GM19467 (cell line): ENCODE measurements at regions not wholly inside any gene's neighbourhood (a gene's known extent, or its start where the extent isn't known, plus 50 kb on each side); places are given as distances from the start of the nearest gene placed in this dataset.

Experiments used
- ATAC-seq: cut with Tn5 transposase; IDR thresholded peaks from one replicate; pipeline ENCODE4 v1.9.1; 2021; ENCODE audit warnings: mild to moderate bottlenecking, moderate library complexity; ENCODE audit not compliant: unreplicated experiment

DNA sequence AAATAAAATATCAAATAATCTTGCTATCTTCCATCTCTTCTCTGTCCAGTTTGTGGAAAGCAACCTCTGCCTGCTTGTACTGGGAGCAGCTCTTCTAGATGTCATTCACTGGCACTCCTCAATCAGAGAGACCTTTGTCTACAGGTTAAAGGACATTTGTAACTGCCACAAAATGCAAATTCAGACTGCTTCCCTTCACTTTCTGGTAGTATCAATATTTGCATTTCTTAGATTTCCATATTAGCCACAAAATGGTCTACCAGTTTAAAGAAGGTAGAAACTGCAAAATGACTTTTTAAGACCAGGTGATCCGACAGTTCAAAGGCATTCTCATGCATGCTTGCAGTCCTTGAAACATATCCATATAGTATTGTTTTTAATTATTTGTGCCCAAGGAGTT lies 51.7 kb upstream of the RCN1 start:
- ATAC-seq: peak; percentile 63

DNA sequence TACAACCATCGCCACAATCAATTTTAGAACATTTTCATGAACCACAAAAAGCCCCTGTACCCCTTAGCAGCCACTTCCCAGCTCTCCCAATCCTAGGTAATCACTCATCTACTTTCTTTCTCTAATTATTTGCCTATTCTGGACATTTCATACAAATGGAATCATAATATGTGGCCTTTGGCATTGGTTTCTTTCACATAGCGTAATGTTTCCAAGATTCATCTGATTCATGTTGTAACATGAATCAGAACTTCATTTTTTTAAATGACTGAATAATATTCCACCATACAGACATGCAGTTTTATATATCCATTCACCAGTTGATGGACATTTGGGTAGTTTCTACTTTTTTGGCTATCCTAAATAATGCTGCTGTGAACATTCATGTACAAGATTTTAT lies 56.2 kb upstream of the RCN1 start:
- ATAC-seq: no peak

DNA sequence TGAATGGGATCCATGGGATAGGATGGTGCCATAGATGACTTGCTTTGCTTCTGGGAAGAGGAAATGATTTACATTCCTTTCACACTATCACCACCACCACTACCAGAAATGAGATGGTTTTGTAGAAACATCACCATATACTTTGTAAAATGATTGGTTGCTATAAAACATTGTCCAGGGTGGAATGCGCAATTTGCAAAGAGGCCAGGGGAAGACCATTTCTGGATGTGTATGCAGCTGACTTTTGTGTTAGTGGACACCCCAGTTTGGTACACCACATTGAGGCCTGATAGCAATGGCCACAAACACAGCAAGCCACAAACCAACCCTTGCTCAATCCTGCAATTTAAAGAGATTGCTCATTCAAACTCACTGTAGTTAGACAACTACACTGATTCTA lies 56.7 kb upstream of the RCN1 start:
- ATAC-seq: no peak

DNA sequence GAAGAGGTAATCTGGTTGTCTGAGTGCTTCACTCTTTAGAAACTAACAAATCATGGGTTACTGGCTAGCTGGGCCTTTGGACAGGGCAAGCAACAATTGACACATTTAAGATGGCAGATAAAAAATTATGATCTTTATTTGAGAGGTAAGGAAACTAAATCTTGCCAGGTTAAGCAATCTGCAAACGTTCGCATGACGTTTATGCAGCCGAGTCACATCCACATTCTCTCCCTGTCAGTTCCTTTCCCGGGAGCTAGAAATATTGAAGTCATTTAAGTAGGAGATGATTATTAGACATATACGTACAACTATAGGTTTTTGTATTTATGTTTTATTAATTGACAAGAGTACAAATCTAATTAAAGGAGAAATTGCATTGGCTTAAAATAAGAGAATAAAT lies 57.4 kb upstream of the RCN1 start:
- ATAC-seq: no peak

DNA sequence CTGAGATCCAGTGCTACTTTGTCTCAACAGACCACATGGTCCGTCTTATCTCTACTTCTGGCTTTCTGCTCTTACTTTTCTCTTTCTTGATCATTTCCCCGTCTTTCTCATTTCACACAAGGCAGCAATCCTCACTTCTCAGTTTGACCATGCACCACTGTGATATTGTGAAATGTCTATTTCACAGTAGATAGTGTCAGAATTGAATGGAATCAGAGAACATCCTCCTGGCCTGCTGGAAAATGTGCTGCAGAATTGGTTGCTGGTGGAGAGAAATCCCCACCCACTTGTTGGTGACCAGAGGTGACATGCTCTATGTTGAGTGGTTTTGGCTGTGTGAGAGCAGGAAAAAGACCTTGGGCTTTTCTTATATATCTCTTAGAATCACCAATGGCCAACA lies 57.8 kb upstream of the RCN1 start:
- ATAC-seq: no peak

DNA sequence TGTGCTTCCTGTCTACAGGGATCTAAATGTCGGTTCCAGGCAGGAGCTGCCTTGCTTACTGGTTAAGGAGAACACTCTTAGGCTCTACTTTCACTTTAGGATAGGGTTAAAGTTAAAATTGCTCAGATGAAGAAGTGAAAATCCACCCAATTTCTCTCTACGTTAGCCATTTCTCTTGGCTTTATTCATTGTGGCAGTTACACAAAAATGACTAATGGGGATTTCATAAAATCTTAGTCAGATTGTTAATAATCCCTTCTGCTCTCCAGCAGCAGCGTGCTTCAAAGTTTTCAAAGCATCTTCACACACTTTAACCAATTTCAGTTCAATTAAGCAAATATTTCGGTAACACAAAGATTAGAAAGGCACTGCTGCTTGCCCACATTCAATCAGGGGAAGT lies 58.4 kb upstream of the RCN1 start:
- ATAC-seq: no peak

DNA sequence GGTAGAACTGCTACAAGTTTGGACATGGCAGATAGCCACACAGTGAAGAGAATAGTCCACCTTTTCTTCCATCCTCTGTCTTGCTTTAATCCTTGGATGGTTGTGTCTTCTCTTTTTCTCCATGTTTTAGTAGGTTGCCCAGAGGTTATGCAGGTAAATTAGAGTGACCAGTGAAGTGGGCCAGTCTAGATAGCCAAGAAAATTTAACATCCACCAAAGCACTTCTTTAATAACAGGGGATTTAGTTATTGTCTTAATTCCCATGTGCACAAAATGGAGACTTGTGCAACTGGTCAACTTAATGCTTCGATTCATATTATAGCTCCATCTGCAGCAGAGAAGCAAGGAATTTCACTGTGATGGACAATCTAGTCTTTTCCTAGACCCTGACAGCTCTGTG lies 58.8 kb upstream of the RCN1 start:
- no peak for ATAC-seq

DNA sequence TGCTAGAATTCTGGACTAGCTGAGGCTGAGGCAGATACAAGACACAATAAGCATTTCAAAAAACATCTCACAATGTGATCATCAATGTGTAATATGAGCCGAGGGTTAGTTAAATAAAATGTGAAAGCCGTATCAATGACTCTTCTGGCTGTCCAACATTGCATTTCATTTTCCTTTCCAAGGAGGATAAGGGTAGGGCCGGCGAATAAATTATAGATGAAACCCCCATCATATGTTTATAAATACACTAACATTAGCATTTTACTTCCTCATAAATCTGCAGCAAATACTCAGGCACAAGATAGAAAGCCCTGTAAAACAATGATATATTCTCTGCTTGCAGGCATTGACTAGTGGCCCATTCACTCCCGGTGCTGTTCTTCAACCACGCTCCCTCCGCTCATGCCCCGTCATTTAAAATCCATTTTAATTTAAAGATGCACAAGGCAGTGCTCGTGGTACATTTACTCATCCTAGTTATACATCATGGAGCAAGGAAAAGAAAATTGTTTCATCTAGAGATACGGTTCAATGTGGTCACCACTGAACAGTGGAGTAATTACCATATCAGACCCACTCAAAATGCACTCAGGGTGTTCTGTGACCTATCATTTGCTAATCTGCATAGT lies 59.9 kb upstream of the RCN1 start:
- no peak for ATAC-seq

DNA sequence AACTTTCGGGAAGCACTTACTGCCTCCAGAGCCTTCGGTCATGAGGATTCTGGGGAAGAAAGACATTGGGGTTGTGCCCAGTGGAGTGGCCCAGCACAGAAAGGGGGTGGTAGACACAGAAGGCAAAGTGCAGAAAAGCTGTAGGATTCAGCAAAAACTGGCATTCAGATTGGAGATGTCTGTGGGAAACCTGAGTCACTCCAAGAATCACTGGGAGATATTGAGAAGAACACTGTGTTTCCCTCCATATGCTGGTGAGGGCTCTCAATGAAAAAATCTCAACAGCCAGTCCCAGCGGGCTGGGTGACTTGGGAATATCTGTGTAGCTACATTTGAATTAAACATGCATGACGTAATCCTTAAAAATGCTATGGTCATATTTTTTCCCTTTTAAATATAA lies 61.2 kb upstream of the RCN1 start:
- no peak for ATAC-seq

DNA sequence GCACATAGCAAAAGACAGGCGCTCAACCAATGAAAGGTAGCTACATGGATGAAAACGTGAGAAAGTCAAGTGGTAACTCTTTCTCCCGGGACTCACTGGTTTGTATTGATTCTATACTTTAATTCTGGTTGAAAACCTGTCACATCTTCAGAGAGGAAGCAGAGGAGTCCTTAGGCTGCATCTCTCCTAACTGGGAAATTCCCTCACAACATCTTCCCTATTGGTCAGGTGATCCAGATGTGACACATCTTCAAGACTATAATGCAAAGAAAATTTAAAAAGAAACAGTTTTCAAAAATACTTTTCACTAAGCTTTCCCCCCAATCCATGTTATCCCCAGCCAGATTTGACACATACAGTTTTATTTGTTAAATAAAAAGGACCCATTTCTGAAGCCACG lies 62.7 kb upstream of the RCN1 start:
- no peak for ATAC-seq

DNA sequence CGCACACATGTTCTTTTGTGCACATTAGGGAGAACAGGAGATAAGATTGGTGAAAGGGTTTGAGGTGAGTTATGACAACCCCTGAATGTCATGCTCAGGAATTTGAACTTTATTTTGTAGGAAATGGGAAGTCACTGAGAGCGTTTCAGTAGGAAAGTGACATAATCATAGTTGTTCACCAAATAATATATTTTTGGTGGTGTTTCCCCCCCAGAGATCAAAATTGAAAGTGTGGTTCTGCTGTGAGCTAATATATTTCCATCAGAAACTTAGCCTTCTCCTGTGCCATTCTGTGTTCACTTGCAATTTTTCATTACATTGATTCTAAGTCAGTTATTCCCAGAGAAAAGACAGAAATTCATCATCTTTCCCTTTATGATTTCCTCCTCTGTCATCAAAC lies 64.1 kb upstream of the RCN1 start:
- ATAC-seq: no peak

DNA sequence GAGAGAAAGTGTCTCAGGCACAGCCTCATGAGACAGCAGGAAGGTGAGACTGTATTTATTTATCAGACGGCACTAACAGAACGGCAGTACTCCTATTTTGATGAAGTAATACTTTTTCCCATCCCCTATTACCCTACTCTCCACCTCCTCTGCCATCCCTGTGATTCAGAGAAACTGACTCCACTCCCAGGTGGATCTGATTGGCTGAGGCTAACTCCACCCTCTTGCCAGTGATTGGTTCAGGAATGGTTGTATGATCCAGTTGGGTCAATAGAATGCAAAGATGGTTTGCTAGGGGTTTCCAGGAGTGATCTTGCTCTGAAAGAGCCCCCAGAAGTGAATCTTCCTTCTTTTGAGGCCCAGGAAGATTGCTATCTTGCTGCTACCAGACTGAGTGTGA lies 65.9 kb upstream of the RCN1 start:
- no peak for ATAC-seq

DNA sequence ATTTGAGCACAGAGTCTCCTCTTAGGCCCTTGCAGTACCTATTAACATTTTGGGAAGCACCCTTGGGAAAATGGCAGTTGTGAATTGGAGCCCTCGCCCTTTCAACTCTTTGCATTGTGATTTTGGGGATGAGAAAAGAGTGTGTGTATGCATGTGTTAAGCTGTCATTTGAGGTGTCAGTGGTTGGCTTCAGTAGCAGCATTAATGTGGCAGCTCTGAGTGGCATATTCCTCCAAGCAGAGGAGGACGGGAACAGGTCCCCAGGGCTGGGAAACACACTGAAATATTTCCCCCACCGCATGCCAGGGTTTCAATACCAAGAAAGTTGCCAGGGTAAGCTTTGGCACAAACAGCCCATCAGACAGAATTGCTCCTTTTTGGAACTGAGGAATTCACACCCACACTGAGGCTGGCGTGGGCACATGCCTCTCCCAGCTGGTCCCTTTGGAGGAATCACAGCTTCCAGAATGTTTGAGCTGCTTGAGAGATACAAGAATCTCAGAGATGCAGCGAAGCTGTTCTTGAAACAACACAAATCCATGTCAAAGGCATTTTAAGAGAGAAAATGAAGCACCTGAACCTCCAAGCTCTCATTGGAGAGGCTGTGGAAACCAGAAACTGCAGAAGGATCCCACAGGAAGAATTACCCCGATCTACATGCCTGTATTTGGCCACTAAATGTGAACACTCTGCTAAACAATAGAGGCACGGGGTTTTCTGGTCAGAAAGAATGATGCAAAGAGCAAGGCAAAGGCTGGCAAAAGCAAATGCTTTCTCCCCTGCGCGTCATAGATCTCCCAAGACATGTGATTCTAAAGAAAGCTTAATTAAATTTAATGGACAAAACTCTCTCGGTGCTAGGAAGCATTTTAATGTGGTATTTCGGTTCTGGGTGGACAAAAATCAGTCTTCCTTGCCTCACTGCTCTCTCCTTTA lies 67.2 kb upstream of the RCN1 start:
- no peak for ATAC-seq

DNA sequence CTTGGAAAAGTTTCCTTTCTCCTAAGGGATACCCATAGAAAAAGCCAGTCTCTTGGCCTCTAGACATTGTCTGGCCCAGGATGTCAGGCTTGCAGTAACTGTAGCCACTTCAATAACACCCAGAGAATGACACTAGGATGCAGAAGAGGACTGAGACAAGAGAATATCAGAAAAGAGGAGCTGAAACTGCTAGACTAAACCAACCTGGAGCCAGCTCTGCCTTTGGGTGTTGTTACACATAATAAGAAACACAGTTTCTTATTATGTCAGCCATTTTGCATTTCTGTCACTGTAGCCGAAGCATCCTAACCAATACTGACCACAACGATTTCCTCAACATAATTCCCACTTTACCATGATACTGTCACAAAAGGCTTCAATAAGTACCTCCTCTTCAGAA lies 72.2 kb upstream of the RCN1 start:
- no peak for ATAC-seq

DNA sequence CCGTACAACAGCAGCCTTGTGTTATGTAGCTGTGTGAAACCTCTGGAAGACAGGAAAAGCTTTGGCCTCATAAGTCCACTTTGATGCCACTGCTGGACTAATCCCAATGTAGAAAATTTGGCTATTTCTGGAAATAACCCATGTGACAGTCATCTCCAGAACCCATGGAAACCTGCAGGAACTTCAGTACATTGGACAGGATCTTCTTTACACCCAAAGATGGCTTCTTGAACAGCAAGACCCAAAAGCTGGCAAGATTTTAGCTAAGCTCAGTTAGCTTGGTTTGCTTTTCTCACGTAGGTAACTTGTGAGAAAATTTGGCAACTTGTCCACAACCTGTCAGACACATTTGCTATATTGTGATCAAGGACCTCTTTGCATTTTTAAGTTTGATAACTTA lies 74.8 kb upstream of the RCN1 start:
- no peak for ATAC-seq

DNA sequence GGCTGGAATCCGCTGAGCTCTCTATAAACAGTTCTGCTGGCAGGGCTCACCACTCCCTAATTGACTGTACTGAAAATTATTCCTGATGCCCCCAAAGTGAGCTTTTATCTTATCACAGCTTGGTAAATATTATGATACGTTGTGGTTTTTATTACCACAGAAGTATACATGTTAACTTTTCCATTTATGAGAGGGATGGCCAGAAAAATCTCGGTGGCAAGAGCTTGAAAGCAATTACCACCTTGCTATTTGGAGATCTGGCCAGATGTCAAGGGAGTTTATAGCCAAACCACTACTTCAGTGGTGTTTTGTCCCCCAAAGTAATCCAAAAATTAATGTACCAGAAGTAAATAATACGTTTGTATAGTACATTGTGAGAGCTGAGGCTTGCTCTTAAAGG lies 75.4 kb upstream of the RCN1 start:
- no peak for ATAC-seq

DNA sequence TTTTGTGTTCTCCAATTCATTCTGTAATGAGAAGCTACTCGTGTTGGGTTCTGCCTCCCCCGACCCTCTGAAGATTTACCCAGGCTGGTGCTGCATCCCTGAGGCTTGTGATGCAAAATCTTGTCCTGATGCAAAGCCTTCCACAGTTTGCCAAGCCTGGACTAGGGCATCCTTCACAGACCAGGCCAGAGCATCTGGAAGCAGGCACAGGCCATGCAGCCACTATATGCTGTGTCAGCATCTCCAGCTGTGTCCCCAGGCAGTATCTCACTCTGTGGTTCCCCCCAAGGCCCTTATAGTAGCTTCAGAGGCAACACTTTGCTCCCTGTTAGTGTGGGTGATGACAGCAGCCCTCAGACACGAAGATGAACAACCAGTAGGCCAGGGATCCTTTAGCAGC lies 77.3 kb upstream of the RCN1 start:
- no peak for ATAC-seq

DNA sequence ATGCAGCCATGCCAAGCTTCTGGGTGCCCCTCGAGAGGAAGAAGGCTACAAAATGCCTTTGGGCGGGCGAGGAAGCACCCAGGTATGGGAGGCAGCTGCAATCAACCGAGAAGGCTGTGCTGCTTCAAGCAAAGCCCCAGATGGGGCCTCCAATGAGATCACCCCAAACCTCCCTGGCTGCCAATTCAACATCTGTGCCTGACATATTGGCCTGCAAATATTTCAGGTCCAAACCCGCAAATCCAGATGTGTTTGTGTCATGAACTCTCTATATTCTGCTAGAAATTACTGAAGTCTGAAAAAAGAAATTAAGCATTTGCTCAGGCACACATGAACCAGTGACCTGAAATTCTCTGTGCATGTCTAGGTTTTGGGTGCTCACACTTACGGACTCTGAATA lies 78.8 kb upstream of the RCN1 start:
- ATAC-seq: no peak

DNA sequence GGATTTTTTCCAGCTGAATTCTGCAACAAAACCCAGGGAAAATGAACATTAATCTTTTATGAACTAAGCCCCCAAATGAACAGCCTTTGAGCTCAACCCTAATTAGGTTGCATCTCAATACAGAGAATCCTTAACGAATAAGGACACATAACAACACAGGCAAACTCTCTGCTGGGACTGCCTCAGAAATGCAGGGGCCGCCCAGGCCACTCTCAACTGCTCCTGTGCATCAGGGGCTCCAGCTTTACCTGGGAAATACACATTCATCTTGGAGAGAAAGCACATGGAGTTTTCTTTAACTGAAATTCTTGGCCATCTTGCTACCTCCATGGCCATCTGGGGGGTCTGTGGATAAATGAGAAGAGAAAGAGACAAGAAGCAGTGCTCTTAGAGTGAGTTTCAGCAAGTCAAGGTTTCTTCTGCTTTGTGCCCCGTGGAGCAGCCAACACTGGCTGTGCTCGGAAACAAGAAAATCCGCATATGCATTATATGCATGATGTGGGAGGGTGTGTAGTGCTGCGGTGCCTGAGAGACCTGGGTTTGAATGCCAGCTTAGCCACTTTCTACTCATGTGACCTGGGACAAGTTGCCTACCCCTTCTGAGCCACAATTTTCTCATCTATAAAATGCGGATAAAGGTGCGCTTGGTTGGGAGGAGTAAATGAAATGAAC lies 81.9 kb upstream of the RCN1 start:
- ATAC-seq: no peak

DNA sequence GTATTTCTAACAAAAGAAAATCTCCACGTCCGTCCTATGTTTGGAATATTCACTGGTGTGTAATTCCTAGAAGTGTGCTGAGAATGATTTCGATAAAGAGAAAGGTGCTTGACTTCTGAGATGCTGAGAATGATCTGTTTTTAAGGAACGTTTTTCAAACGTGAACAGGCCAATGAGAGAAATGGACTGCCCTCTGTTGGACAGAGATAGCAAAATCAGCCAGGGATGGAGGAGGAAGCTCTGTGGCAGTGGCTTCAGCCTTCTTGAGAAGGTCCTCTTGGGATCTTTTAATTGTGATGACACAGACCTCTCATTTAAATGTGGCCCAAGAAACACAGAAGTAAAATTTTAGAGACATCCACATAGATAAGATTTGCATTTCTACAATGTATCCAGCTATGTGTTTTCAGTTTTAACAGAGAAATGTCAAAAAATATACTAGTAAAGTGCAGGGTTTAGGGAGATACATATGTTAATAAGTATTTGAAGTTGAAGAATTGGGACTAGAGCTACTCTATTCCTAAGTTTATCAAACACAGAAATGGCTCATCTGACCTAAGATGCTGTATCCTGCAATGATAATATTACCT lies 84.0 kb upstream of the RCN1 start:
- no peak for ATAC-seq

DNA sequence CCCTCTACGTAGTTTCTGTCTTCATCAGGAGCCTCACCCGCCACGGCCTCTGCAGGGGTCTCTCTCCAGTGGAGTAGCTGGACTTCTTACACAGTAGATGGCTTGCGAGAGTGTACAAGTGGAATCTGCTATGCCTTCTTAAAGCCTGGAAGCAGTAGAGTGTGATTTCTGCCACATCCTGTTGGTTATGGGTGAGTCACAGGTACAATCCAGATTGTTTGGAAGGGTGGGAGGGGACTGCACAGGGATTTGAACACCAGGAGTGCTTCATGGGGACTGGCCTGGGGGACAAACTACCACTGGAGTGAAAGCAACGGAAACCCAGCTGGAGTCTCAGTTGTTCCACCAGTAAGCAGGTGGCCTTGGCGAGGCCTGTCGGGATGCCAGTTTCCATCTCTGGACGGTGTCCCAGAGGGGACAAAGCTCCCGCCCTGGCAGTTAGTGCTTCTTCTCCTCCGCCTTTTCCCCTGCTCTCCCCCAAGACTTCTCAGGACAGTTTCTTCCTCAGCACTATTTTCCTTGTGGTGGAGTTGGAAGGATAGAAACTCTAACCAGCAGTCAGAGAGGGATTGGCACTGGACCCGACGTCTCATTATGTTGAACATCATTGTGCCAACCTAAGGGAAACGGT lies 85.0 kb upstream of the RCN1 start:
- no peak for ATAC-seq
